ENCODE measurements at regions not wholly inside any gene's neighbourhood (a gene's known extent, or its start where the extent isn't known, plus 50 kb on each side); places are given as distances from the start of the nearest gene placed in this dataset.
"Not testable (repeated sequence)": the region's sequence is repeated elsewhere in the genome, so short reads cannot be mapped to it uniquely, and the experiment has no call there.

DNA sequence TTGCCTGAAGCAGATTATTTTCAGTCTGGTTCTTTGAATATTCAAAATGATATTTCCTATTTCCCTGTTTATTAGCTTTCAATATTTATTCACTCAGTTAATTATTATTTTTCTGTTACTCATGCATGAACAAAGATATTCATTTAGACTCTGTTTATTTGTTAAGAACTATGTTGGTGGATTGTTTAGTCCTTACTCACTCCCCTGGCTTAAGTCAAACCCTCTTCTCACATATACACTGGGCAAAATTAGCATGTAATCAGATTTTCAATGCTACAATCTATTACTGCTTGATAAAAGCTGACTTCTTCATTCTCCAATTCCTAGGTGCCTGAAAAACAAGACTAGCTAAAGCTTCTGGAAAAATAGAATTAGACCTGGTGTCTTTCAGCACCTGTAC, 335.8 kb downstream of the FAT4 start:
- Histone ChIP-seq H3K36me3 (replicated peaks; ENCODE audit: insufficient read depth, low read length) (no peaks in the 10 kb centered on the region), H4K20me1 (ENCODE audit: insufficient read depth, low read length) (no peaks in the 10 kb centered on the region), H3K27me3 (replicated peaks; ENCODE audit: insufficient read depth, low read length) (no peaks in the 10 kb centered on the region), H3K4me1 (ENCODE audit: low read length) (no peaks in the 10 kb centered on the region), H3F3A (ENCODE audit: insufficient read depth, low read length) (no peaks in the 10 kb centered on the region), H3K79me2 (ENCODE audit: low read length) (no peaks in the 10 kb centered on the region), H2AFZ (ENCODE audit: low read length) (no peak overlapping the region), H3K9me3 (replicated peaks; ENCODE audit: insufficient read depth, low read length) (no peaks in the 10 kb centered on the region), H3K9me2 (replicated peaks; ENCODE audit: insufficient read depth, low read length) (no peaks in the 10 kb centered on the region), H3K4me2 (ENCODE audit: low read depth, low read length) (no peak overlapping the region), H3K4me3 (ENCODE audit: low read length) (no peak overlapping the region), H3K27ac (ENCODE audit: low read length) (no peak overlapping the region), H3K9ac (ENCODE audit: low read length) (no peak overlapping the region)
- no peak for TF ChIP-seq EZH2phosphoT487 (IDR thresholded peaks at IDR 0.05; ENCODE audit: low read length)
- TF ChIP-seq EZH2 (optimal IDR thresholded peaks at IDR 0.05; ENCODE audit: low read depth, low read length): no peak
- TF ChIP-seq, protein P1, sequence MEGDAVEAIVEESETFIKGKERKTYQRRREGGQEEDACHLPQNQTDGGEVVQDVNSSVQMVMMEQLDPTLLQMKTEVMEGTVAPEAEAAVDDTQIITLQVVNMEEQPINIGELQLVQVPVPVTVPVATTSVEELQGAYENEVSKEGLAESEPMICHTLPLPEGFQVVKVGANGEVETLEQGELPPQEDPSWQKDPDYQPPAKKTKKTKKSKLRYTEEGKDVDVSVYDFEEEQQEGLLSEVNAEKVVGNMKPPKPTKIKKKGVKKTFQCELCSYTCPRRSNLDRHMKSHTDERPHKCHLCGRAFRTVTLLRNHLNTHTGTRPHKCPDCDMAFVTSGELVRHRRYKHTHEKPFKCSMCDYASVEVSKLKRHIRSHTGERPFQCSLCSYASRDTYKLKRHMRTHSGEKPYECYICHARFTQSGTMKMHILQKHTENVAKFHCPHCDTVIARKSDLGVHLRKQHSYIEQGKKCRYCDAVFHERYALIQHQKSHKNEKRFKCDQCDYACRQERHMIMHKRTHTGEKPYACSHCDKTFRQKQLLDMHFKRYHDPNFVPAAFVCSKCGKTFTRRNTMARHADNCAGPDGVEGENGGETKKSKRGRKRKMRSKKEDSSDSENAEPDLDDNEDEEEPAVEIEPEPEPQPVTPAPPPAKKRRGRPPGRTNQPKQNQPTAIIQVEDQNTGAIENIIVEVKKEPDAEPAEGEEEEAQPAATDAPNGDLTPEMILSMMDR (IDR thresholded peaks at IDR 0.05; ENCODE audit: low read length): no peak
- no peak for DNase-seq

DNA sequence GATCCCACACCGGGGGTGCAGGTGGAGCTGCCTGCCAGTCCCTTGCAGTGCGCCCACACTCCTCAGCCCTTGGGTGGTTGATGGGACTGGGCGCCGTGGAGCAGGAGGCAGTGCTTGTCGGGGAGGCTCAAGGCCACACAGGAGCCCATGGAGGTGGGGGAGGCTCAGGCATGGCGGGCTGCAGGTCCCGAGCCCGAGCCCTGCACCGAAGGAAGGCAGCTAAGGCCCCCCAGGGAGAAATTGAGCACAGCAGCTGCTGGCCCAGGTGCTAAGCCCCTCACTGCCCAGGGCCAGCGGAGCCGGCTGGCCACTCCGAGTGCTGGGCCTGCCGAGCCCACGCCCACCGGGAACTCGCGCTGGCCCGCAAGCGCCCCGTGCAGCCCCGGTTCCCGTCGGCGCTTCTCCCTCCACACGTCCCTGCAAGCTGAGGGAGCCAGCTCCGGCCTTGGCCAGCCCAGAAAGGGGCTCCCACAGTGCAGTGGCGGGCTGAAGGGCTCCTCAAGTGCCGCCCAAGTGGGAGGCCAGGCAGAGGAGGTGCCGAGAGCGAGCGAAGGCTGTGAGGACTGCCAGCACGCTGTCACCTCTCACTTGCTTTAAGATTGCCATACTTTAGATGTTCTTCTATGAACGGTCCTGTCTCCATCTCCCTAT, 337.1 kb downstream of the FAT4 start:
- DNase-seq; H4K20me1 ChIP-seq (ENCODE audit: insufficient read depth, low read length); H3F3A ChIP-seq (ENCODE audit: insufficient read depth, low read length); H3K36me3 ChIP-seq (replicated peaks; ENCODE audit: insufficient read depth, low read length); H3K9me2 ChIP-seq (replicated peaks; ENCODE audit: insufficient read depth, low read length); H3K4me3 ChIP-seq (ENCODE audit: low read length); H3K9ac ChIP-seq (ENCODE audit: low read length); H3K4me1 ChIP-seq (ENCODE audit: low read length); H3K4me2 ChIP-seq (ENCODE audit: low read depth, low read length); H3K79me2 ChIP-seq (ENCODE audit: low read length); H3K27ac ChIP-seq (ENCODE audit: low read length); H2AFZ ChIP-seq (ENCODE audit: low read length); H3K27me3 ChIP-seq (replicated peaks; ENCODE audit: insufficient read depth, low read length); H3K9me3 ChIP-seq (replicated peaks; ENCODE audit: insufficient read depth, low read length): not testable (repeated sequence)

DNA sequence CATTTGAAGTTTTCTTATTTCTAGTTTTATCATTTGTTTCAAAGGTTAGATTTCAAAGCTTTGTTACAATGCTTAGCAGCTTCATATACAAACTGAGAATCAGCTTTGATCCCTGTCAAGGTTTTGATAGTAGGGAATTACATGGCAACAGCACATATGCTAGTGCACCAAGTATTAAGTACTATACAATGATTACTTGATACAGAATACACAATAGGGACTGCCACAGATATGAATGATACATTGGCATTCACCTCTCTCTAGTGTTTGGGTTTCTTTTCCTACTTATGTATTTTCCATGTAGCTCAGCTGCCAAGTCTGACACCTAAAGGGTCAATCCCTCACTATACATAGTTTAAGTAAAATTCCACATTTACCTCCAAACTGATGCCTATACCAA, 344.0 kb downstream of the FAT4 start:
- Histone ChIP-seq H3K36me3 (replicated peaks; ENCODE audit: insufficient read depth, low read length) (no peaks in the 10 kb centered on the region), H3K27me3 (replicated peaks; ENCODE audit: insufficient read depth, low read length) (no peaks in the 10 kb centered on the region), H2AFZ (ENCODE audit: low read length) (no peak overlapping the region), H3K9ac (ENCODE audit: low read length) (no peak overlapping the region), H3K4me2 (ENCODE audit: low read depth, low read length) (no peak overlapping the region), H3K9me3 (replicated peaks; ENCODE audit: insufficient read depth, low read length) (no peaks in the 10 kb centered on the region), H3K9me2 (replicated peaks; ENCODE audit: insufficient read depth, low read length) (no peaks in the 10 kb centered on the region), H3K27ac (ENCODE audit: low read length) (no peak overlapping the region), H3K79me2 (ENCODE audit: low read length) (no peaks in the 10 kb centered on the region), H3K4me1 (ENCODE audit: low read length) (no peaks in the 10 kb centered on the region), H4K20me1 (ENCODE audit: insufficient read depth, low read length) (no peaks in the 10 kb centered on the region), H3F3A (ENCODE audit: insufficient read depth, low read length) (no peaks in the 10 kb centered on the region), H3K4me3 (ENCODE audit: low read length) (no peak overlapping the region)
- DNase-seq: no peak
- no peak for TF ChIP-seq EZH2 (optimal IDR thresholded peaks at IDR 0.05; ENCODE audit: low read depth, low read length)
- TF ChIP-seq, protein P1 (IDR thresholded peaks at IDR 0.05; ENCODE audit: low read length): no peak

DNA sequence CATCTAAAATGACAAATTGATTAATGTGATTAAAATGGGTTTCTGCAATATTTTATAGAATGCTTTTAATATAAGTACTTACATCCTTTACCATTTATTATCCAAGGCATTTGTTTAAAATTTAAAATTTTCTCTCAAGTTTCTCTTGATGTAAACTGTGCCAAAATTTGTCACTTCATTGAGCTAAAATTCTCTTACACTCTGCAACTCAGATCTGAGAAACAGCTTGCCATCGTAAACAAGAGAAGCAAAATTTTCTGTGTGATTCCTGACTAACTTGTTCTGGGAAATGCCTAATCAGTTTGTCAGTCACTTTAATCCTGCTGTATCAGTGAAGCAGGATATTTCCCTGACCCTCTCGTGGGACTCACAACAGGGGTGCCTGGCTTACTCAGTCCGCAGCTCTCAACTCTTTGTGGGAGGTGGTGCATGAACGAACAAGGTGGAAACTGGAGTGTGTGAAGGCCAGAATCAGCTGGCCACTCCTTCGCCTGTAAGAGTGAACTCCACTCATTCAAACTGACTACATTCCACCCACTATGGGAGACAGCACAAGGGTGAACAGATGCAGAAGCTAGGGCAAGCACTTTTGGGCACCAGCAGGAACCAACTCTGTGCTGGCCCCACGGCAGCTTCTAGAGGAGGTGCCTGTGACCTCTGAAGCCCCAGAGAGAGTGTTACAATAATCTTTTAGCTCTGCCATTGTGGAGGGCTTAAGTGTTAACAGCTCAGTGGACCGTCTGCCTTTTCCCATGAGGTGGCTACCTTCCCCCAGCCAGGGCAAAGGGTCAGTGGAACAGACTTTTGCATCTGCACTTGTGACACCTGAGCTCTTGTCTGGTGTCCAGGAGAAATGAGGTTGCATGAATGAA, 349.4 kb downstream of the FAT4 start:
- Histone ChIP-seq H3K9me3 (replicated peaks; ENCODE audit: insufficient read depth, low read length) (no peaks in the 10 kb centered on the region), H3K9ac (ENCODE audit: low read length) (no peak overlapping the region), H3K4me3 (ENCODE audit: low read length) (no peak overlapping the region), H3K27me3 (replicated peaks; ENCODE audit: insufficient read depth, low read length) (no peaks in the 10 kb centered on the region), H3K36me3 (replicated peaks; ENCODE audit: insufficient read depth, low read length) (no peaks in the 10 kb centered on the region), H3K4me2 (ENCODE audit: low read depth, low read length) (no peak overlapping the region), H3K4me1 (ENCODE audit: low read length) (no peaks in the 10 kb centered on the region), H3K79me2 (ENCODE audit: low read length) (no peaks in the 10 kb centered on the region), H3F3A (ENCODE audit: insufficient read depth, low read length) (no peaks in the 10 kb centered on the region), H2AFZ (ENCODE audit: low read length) (no peak overlapping the region), H3K9me2 (replicated peaks; ENCODE audit: insufficient read depth, low read length) (no peaks in the 10 kb centered on the region), H3K27ac (ENCODE audit: low read length) (no peak overlapping the region), H4K20me1 (ENCODE audit: insufficient read depth, low read length) (no peaks in the 10 kb centered on the region)
- TF ChIP-seq EZH2 (optimal IDR thresholded peaks at IDR 0.05; ENCODE audit: low read depth, low read length) (no peak), EZH2phosphoT487 (IDR thresholded peaks at IDR 0.05; ENCODE audit: low read length) (no peak)
- TF ChIP-seq, protein P1 (IDR thresholded peaks at IDR 0.05; ENCODE audit: low read length): no peak
- DNase-seq: no peak
